ENCODE measurements at regions not wholly inside any gene's neighbourhood (a gene's known extent, or its start where the extent isn't known, plus 50 kb on each side); places are given as distances from the start of the nearest gene placed in this dataset.

- Histone ChIP-seq H3K27me3 (ENCODE audit: control insufficient read depth, insufficient read depth, low read length) (no peaks in the 10 kb centered on the region), H3K4me3 (ENCODE audit: low read depth, low read length) (no peak overlapping the region), H3K9me3 (ENCODE audit: control insufficient read depth, insufficient read depth, low read length) (no peaks in the 10 kb centered on the region), H3K27ac (ENCODE audit: low read depth, low read length) (no peak overlapping the region)
- CTCF ChIA-PET, result interaction anchor here (0.5 to 1.9 kb wide), 4 partner anchors 58 to 473 kb away, joined by 3 to 14 read pairs (median 4); no protein-coding TSS in a partner anchor
- DNase-seq (ENCODE audit: low read depth, low spot score), result no peak
- POLR2A ChIA-PET, result no interaction called here
- peak; percentile 52 for TF ChIP-seq CTCF (IDR thresholded peaks at IDR 0.05; ENCODE audit: low read depth, low read length)
Measured at GRCh38 chr2:211035548-211036185, 479.3 kb downstream of the CPS1 start.

GRCh38 chr2:211045025-211045424, 488.6 kb downstream of the CPS1 start:
- no peak for DNase-seq (ENCODE audit: low read depth, low spot score)
- no peak overlapping the region for H3K27ac ChIP-seq (ENCODE audit: low read depth, low read length)
- H3K9me3 ChIP-seq (ENCODE audit: control insufficient read depth, insufficient read depth, low read length), result no peaks in the 10 kb centered on the region
- no peak overlapping the region for H3K4me3 ChIP-seq (ENCODE audit: low read depth, low read length)
- ChIA-PET CTCF (no interaction called here), POLR2A (no interaction called here)
- TF ChIP-seq CTCF (IDR thresholded peaks at IDR 0.05; ENCODE audit: low read depth, low read length), result no peak
- H3K27me3 ChIP-seq (ENCODE audit: control insufficient read depth, insufficient read depth, low read length), result no peaks in the 10 kb centered on the region

GRCh38 chr2:211049321-211050018, 493.1 kb downstream of the CPS1 start:
- no peak for TF ChIP-seq CTCF (IDR thresholded peaks at IDR 0.05; ENCODE audit: low read depth, low read length)
- CTCF ChIA-PET, result no interaction called here
- POLR2A ChIA-PET, result no interaction called here

GRCh38 chr2:211055438-211055837, 499.0 kb downstream of the CPS1 start:
- TF ChIP-seq CTCF (IDR thresholded peaks at IDR 0.05; ENCODE audit: low read depth, low read length), result no peak
- H3K27me3 ChIP-seq (ENCODE audit: control insufficient read depth, insufficient read depth, low read length), result no peaks in the 10 kb centered on the region
- H3K27ac ChIP-seq (ENCODE audit: low read depth, low read length), result no peak overlapping the region
- POLR2A ChIA-PET, result no interaction called here
- H3K9me3 ChIP-seq (ENCODE audit: control insufficient read depth, insufficient read depth, low read length), result no peaks in the 10 kb centered on the region
- CTCF ChIA-PET, result no interaction called here
- no peak overlapping the region for H3K4me3 ChIP-seq (ENCODE audit: low read depth, low read length)
- DNase-seq (ENCODE audit: low read depth, low spot score), result no peak

More at GRCh38 chr2:211049321-211050018, 493.1 kb downstream of the CPS1 start:
- Histone ChIP-seq H3K27ac (ENCODE audit: low read depth, low read length) (no peak overlapping the region), H3K9me3 (ENCODE audit: control insufficient read depth, insufficient read depth, low read length) (no peaks in the 10 kb centered on the region), H3K27me3 (ENCODE audit: control insufficient read depth, insufficient read depth, low read length) (no peaks in the 10 kb centered on the region), H3K4me3 (ENCODE audit: low read depth, low read length) (no peak overlapping the region)
- no peak for DNase-seq (ENCODE audit: low read depth, low spot score)

GRCh38 chr2:211061612-211062296, 505.4 kb downstream of the CPS1 start:
- no peaks in the 10 kb centered on the region for H3K27me3 ChIP-seq (ENCODE audit: control insufficient read depth, insufficient read depth, low read length)
- POLR2A ChIA-PET, result no interaction called here
- H3K9me3 ChIP-seq (ENCODE audit: control insufficient read depth, insufficient read depth, low read length), result no peaks in the 10 kb centered on the region
- no peak for DNase-seq (ENCODE audit: low read depth, low spot score)
- H3K4me3 ChIP-seq (ENCODE audit: low read depth, low read length), result no peak overlapping the region
- CTCF ChIA-PET, result interaction anchor here (0.6 kb wide), 1 partner anchor 1876 kb away, joined by 3 read pairs; no protein-coding TSS in a partner anchor
- no peak for TF ChIP-seq CTCF (IDR thresholded peaks at IDR 0.05; ENCODE audit: low read depth, low read length)
- H3K27ac ChIP-seq (ENCODE audit: low read depth, low read length), result no peak overlapping the region

Data from AG04450 (cell line).